GM10248 (cell line): ENCODE measurements at regions not wholly inside any gene's neighbourhood (a gene's known extent, or its start where the extent isn't known, plus 50 kb on each side); places are given as distances from the start of the nearest gene placed in this dataset.
"Not testable (repeated sequence)": the region's sequence is repeated elsewhere in the genome, so short reads cannot be mapped to it uniquely, and the experiment has no call there.

Experiments
- CTCF ChIA-PET: fragments of 300-600 bp; sonication (Branson Sonifier 250); formaldehyde crosslinking; extraction: SDS; loops from one replicate; lab custom pipeline; 2021; ENCODE audit warnings: antibody characterized with exemption; lab: Yijun Ruan, JAX
- POLR2A ChIA-PET: fragments of 350-650 bp; sonication (Branson Sonifier 250); formaldehyde crosslinking; extraction: SDS; loops from one replicate; lab custom pipeline; 2020; ENCODE audit warnings: antibody characterized with exemption; lab: Yijun Ruan, JAX
- DNase-seq: peaks from one replicate; pipeline ENCODE4 v3.0.0; 2012; ENCODE audit errors: extremely low spot score
- CTCF ChIP-seq: IDR thresholded peaks from 2 replicates; pipeline ENCODE4 v1.5.1; 2012; ENCODE audit warnings: mild to moderate bottlenecking, low read depth; ENCODE audit errors: extremely low read depth, missing control alignments, control extremely low read depth

GRCh38 chrX:5306654-5307121 is 922.0 kb downstream of the NLGN4X start:
- TF ChIP-seq CTCF: no peak
- POLR2A ChIA-PET: no interaction called here
- DNase-seq: no peak
- CTCF ChIA-PET: no interaction called here

GRCh38 chrX:5305452-5305851 is 923.2 kb downstream of the NLGN4X start:
- no peak for TF ChIP-seq CTCF
- POLR2A ChIA-PET: no interaction called here
- no peak for DNase-seq
- CTCF ChIA-PET: no interaction called here

- no peak for TF ChIP-seq CTCF
- DNase-seq: no peak
- ChIA-PET POLR2A (no interaction called here), CTCF (interaction anchor here (1.3 kb wide), 1 partner anchor 15 kb away, joined by 3 read pairs; no protein-coding TSS in a partner anchor)
These were observed 933.7 kb downstream of the NLGN4X start for GRCh38 chrX:5295004-5295403.

- TF ChIP-seq CTCF: no peak
- CTCF ChIA-PET: no interaction called here
- POLR2A ChIA-PET: no interaction called here
- no peak for DNase-seq
These were observed 938.0 kb downstream of the NLGN4X start for GRCh38 chrX:5290635-5291034.

GRCh38 chrX:5289949-5290348 is 938.7 kb downstream of the NLGN4X start:
- CTCF ChIA-PET, POLR2A ChIA-PET, DNase-seq: not testable (repeated sequence)

GRCh38 chrX:5278908-5279307 is 949.8 kb downstream of the NLGN4X start:
- POLR2A ChIA-PET: no interaction called here
- no peak for DNase-seq
- CTCF ChIA-PET: no interaction called here
- TF ChIP-seq CTCF: no peak

GRCh38 chrX:5265324-5265850 is 963.3 kb downstream of the NLGN4X start:
- no peak for DNase-seq
- ChIA-PET POLR2A (no interaction called here), CTCF (no interaction called here)
- TF ChIP-seq CTCF: no peak
